CD4-positive, alpha-beta T cell (primary cell): ENCODE measurements at regions not wholly inside any gene's neighbourhood (a gene's known extent, or its start where the extent isn't known, plus 50 kb on each side); places are given as distances from the start of the nearest gene placed in this dataset.

Experiments
- ATAC-seq: fragments of 200-7000 bp; cut with Tn5 transposase; one replicate; pipeline ENCODE4 v1.10.0; 2022; ENCODE audit warnings: mild to moderate bottlenecking; ENCODE audit not compliant: poor library complexity
- CTCF ChIA-PET: fragments of 350-600 bp; sonication (Branson Sonifier 250); formaldehyde crosslinking; loops from one replicate; lab custom pipeline; 2021; ENCODE audit warnings: antibody characterized with exemption, inconsistent platforms; lab: Charles Lee
- POLR2A ChIA-PET: fragments of 350-600 bp; sonication (Branson Sonifier 250); formaldehyde crosslinking; loops from one replicate; lab custom pipeline; 2021; ENCODE audit warnings: antibody characterized with exemption, inconsistent platforms; lab: Charles Lee
- DNase-seq, 14 experiments: peaks; one replicate each; pipeline ENCODE4 v3.0.0-alpha.2; 2013 to 2020; ENCODE audit warnings: mixed read lengths in 2 of 14
- H3K27ac ChIP-seq, 2 donors: one replicate each; pipeline versions ENCODE4 v1.5.1 to v1.7.0; 2013; ENCODE audit warnings: low read length in 2 of 2, low read depth in 1 of 2, mild to moderate bottlenecking in 1 of 2
- H3K27me3 ChIP-seq, 2 experiments: 1 replicate in 1 of 2; 2 replicates in 1 of 2; pipeline versions ENCODE4 v1.6.1 to v1.7.0; 2013; ENCODE audit warnings: low read length in 2 of 2, control low read depth in 1 of 2, mild to moderate bottlenecking in 1 of 2, moderate library complexity in 1 of 2; ENCODE audit not compliant: insufficient read depth in 2 of 2, control insufficient read depth in 1 of 2
- H3K36me3 ChIP-seq: one replicate; pipeline ENCODE4 v1.6.1; 2013; ENCODE audit warnings: low read length, control low read depth; ENCODE audit not compliant: insufficient read depth
- H3K4me1 ChIP-seq: one replicate; pipeline ENCODE4 v1.6.1; 2013; ENCODE audit warnings: low read length, control low read depth; ENCODE audit not compliant: insufficient read depth
- H3K4me3 ChIP-seq: one replicate; pipeline ENCODE4 v1.5.1; 2013; ENCODE audit warnings: mild to moderate bottlenecking, low read length, moderate library complexity
- H3K9me3 ChIP-seq, 2 experiments: 1 replicate in 1 of 2; 2 replicates in 1 of 2; pipeline versions ENCODE4 v1.6.1 to v1.7.0; 2013; ENCODE audit warnings: low read length in 2 of 2, mild to moderate bottlenecking in 2 of 2, control low read depth in 1 of 2, moderate library complexity in 1 of 2; ENCODE audit not compliant: control insufficient read depth in 1 of 2, insufficient read depth in 1 of 2
- H3K27ac Mint-ChIP-seq: one replicate; pipeline ENCODE4 v1.8.0; 2020; ENCODE audit warnings: mixed read lengths
- H3K27me3 Mint-ChIP-seq: one replicate; pipeline ENCODE4 v1.8.0; 2021; ENCODE audit warnings: mixed read lengths
- H3K36me3 Mint-ChIP-seq: one replicate; pipeline ENCODE4 v1.8.0; 2021; ENCODE audit warnings: low read depth, mixed read lengths
- H3K4me1 Mint-ChIP-seq: one replicate; pipeline ENCODE4 v1.8.0; 2021; ENCODE audit warnings: low read depth, mixed read lengths
- H3K4me3 Mint-ChIP-seq: one replicate; pipeline ENCODE4 v1.8.0; 2020; ENCODE audit warnings: mild to moderate bottlenecking, mixed read lengths
- H3K9me3 Mint-ChIP-seq: one replicate; pipeline ENCODE4 v1.8.0; 2020; ENCODE audit warnings: mixed read lengths
- CTCF ChIP-seq: fragments of 200-600 bp; IDR thresholded peaks from one replicate; pipeline ENCODE4 v1.8.0; 2022; ENCODE audit warnings: antibody characterized with exemption, mild to moderate bottlenecking
- intact Hi-C, 2 experiments: fragments of 100-400 bp; cut with DNase I in 1 of 2; cut with micrococcal nuclease in 1 of 2; formaldehyde crosslinking; loops; one replicate each; pipeline versions ENCODE4 v1.15.1 to v1.9.0; 2023 to 2025; cut with DNase I, micrococcal nuclease

DNA sequence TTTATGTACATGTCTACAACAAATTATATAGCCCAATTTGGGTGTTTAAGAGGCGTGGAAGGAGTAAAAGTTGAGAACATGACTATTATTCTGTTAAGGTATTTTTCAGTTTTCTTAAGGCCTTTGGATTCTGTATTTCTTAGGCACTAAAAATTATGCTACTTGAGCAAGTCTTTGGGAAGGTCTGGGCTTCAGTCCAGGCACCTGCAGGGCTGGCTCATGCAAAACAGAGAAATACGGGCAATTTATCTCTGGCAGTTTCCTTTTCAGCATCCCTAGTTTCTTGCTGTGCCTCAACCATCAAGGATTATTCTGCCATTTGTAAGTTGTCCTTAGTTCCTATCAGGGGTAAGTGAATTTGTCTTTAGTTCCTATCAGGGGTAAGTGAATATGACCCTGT lies 358.8 kb upstream of the B3GALT2 start:
- no peak overlapping the region for H3K4me3 Mint-ChIP-seq
- ATAC-seq (no peak), DNase-seq (no peak)
- no peaks in the 10 kb centered on the region for H3K27me3 Mint-ChIP-seq
- no peak for TF ChIP-seq CTCF
- ChIA-PET CTCF (no interaction called here), POLR2A (no interaction called here)
- H3K9me3 Mint-ChIP-seq, result no peaks in the 10 kb centered on the region
- no peaks in the 10 kb centered on the region for H3K9me3 ChIP-seq
- no peaks in the 10 kb centered on the region for H3K27me3 ChIP-seq
- intact Hi-C loops, result loop anchor here in 1 of 2 experiments (10.0 kb wide), 1 partner anchor 130 kb away; no protein-coding TSS in a partner anchor
- H3K27ac ChIP-seq, result no peak overlapping the region
- H3K4me3 ChIP-seq, result no peak overlapping the region
- H3K27ac Mint-ChIP-seq, result no peak overlapping the region
- H3K36me3 ChIP-seq, result no peaks in the 10 kb centered on the region
- peaks cover 28% of the 10 kb centered on the region for H3K4me1 Mint-ChIP-seq
- H3K4me1 ChIP-seq, result peaks cover 21% of the 10 kb centered on the region
- H3K36me3 Mint-ChIP-seq, result no peaks in the 10 kb centered on the region

DNA sequence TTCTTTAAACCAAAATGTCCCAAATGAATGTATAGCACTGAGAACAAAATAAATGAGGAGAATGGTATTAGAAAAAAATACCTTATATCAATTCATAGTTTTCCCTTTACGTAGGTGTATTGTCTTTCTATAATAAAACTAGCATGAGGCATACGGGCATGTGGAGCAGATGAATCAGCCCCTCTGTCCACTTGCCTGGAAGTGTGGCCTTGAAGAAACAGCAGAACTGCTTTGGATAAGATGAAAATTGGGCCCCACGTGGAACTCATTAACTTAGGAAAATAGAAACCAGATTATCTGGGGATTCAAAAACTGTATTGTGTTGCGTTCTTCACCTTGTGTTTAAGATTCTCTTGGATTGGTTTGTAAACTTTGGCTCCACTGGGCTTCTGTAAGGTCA lies 356.8 kb upstream of the B3GALT2 start:
- no peak overlapping the region for H3K27ac Mint-ChIP-seq
- no peak for ATAC-seq
- H3K27ac ChIP-seq, result no peak overlapping the region
- H3K4me1 Mint-ChIP-seq, result peaks cover 43% of the 10 kb centered on the region
- no peak for TF ChIP-seq CTCF
- H3K27me3 Mint-ChIP-seq, result no peaks in the 10 kb centered on the region
- H3K9me3 Mint-ChIP-seq, result no peaks in the 10 kb centered on the region
- ChIA-PET CTCF (no interaction called here), POLR2A (no interaction called here)
- H3K4me3 Mint-ChIP-seq, result no peak overlapping the region
- no peaks in the 10 kb centered on the region for H3K36me3 ChIP-seq
- H3K4me1 ChIP-seq, result peaks cover 25% of the 10 kb centered on the region
- H3K36me3 Mint-ChIP-seq, result no peaks in the 10 kb centered on the region
- no peak for DNase-seq
- H3K27me3 ChIP-seq, result no peaks in the 10 kb centered on the region
- H3K4me3 ChIP-seq, result no peak overlapping the region
- intact Hi-C loops, result loop anchor here in 1 of 2 experiments (10.0 kb wide), 1 partner anchor 128 kb away; no protein-coding TSS in a partner anchor
- H3K9me3 ChIP-seq, result no peaks in the 10 kb centered on the region

DNA sequence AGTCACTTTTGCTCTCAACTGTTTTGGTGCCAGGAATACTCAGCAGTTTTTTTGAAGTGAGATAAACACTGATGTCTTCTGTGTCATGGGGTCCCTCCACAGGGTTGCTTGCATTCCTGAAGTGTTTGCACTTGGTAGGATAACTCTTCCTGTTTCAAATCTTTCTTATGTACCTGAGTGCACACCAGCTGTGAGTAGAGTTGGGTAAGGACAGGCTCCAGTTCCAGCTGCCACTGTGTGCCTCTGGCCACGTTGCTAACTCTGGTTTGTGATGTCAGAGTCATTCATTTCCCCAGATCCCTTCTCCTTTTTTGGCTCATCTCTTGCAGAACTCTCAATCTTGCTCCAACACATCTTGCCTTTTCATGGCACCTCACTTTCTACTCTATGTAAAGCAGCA lies 356.3 kb upstream of the B3GALT2 start:
- ChIA-PET POLR2A (no interaction called here), CTCF (no interaction called here)
- Histone ChIP-seq H3K27ac (peak overlapping the region in 1 of 2 donors; percentile 63), H3K36me3 (no peaks in the 10 kb centered on the region), H3K4me3 (no peak overlapping the region), H3K4me1 (peaks cover 28% of the 10 kb centered on the region), H3K27me3 (no peaks in the 10 kb centered on the region), H3K9me3 (no peaks in the 10 kb centered on the region)
- Mint-ChIP-seq H3K4me1 (peaks cover 49% of the 10 kb centered on the region), H3K27ac (peak overlapping the region; percentile 78), H3K27me3 (no peaks in the 10 kb centered on the region), H3K4me3 (peak overlapping the region; percentile 37), H3K9me3 (no peaks in the 10 kb centered on the region), H3K36me3 (no peaks in the 10 kb centered on the region)
- intact Hi-C loops, result loop anchor here in 1 of 2 experiments (10.0 kb wide), 1 partner anchor 128 kb away; no protein-coding TSS in a partner anchor
- DNase-seq (peak in 2 of 14 experiments; percentile 5 to 11), ATAC-seq (no peak)
- no peak for TF ChIP-seq CTCF
